Gastrocnemius medialis (tissue), 4 donors: ENCODE measurements at regions not wholly inside any gene's neighbourhood (a gene's known extent, or its start where the extent isn't known, plus 50 kb on each side); places are given as distances from the start of the nearest gene placed in this dataset.

Source experiments
- POLR2A ChIP-seq, 2 donors: fragments of 450-650 bp; IDR thresholded peaks; one replicate each; pipeline ENCODE4 v1.6.1; 2017; ENCODE audit warnings: antibody characterized with exemption in 2 of 2, mild to moderate bottlenecking in 2 of 2, moderate library complexity in 2 of 2
- TF ChIP-seq, protein P1 (sequence below), 5 experiments: fragments of 450-650 bp in 3 of 5; fragments of 200-600 bp in 2 of 5; sonication (generic) in 2 of 5; IDR thresholded peaks in 4 of 5; conservative IDR thresholded peaks in 1 of 5; 1 replicate in 4 of 5; 2 replicates in 1 of 5; pipeline ENCODE4 v1.5.1; 2016 to 2019; ENCODE audit warnings: antibody characterized with exemption in 5 of 5, mild to moderate bottlenecking in 3 of 5, moderate library complexity in 3 of 5

DNA sequence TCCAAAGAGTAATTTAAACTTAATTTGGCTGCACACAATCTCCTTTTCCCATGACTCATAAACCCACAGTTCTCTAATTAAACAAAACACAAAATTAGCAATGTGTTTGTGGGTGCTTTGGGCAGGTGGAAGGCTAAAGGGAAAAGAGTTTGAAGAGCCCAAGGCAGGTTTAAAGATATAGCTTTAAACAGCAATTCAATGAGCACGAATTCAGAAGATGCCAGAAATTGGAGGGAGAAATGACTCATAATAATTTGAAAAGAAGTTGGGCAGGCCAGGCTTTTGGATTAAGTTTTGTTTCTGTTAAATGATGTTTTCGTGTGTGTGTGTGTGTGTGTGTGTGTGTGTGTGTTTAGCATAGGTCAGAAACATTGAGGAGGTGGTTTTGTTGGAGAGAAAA lies 594.8 kb upstream of the ZEB2 start:
- TF ChIP-seq, protein P1, sequence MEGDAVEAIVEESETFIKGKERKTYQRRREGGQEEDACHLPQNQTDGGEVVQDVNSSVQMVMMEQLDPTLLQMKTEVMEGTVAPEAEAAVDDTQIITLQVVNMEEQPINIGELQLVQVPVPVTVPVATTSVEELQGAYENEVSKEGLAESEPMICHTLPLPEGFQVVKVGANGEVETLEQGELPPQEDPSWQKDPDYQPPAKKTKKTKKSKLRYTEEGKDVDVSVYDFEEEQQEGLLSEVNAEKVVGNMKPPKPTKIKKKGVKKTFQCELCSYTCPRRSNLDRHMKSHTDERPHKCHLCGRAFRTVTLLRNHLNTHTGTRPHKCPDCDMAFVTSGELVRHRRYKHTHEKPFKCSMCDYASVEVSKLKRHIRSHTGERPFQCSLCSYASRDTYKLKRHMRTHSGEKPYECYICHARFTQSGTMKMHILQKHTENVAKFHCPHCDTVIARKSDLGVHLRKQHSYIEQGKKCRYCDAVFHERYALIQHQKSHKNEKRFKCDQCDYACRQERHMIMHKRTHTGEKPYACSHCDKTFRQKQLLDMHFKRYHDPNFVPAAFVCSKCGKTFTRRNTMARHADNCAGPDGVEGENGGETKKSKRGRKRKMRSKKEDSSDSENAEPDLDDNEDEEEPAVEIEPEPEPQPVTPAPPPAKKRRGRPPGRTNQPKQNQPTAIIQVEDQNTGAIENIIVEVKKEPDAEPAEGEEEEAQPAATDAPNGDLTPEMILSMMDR (IDR thresholded peaks at IDR 0.05 in 4 of 5, conservative IDR thresholded peaks at IDR 0.05 in 1 of 5): no peak
- TF ChIP-seq POLR2A (IDR thresholded peaks at IDR 0.05): no peak
